GM12878 (cell line): ENCODE measurements at regions not wholly inside any gene's neighbourhood (a gene's known extent, or its start where the extent isn't known, plus 50 kb on each side); places are given as distances from the start of the nearest gene placed in this dataset.

Experiments
- ATAC-seq: fragments of 200-7000 bp; cut with Tn5 transposase; 3 replicates; pipeline ENCODE4 v1.9.1; 2020; ENCODE audit warnings: mild to moderate bottlenecking, moderate library complexity
- BruUV-seq: library from RNA; stranded (reverse); fragments of 400-500 nt; replicated peaks from 2 replicates; lab custom pipeline; 2021; lab: Mats Ljungman, UMichigan
- CTCF ChIA-PET: fragments of 300-600 bp; sonication (Branson Sonifier 250); formaldehyde crosslinking; extraction: SDS; loops from one replicate; lab custom pipeline; 2021; ENCODE audit warnings: inconsistent platforms; lab: Yijun Ruan, JAX
- POLR2A ChIA-PET: fragments of 350-600 bp; formaldehyde crosslinking; extraction: SDS; loops from one replicate; lab custom pipeline; 2021; ENCODE audit warnings: inconsistent platforms; lab: Charles Lee
- RAD21 ChIA-PET: fragments of 300-600 bp; sonication (Branson Sonifier 250); formaldehyde crosslinking; loops from one replicate; lab custom pipeline; 2023; ENCODE audit warnings: antibody characterized with exemption; ENCODE audit not compliant: unreplicated experiment; lab: Charles Lee
- SMC1A ChIA-PET: fragments of 300-600 bp; sonication (Branson Sonifier 250); formaldehyde crosslinking; loops from one replicate; lab custom pipeline; 2023; ENCODE audit not compliant: unreplicated experiment, uncharacterized antibody; lab: Charles Lee
- DNase-seq: peaks from one replicate; pipeline ENCODE4 v3.0.0-alpha.2; 2011; ENCODE audit warnings: low read depth, low spot score
- FAIRE-seq: peaks from 3 replicates; lab custom pipeline; 2011; peaks lifted over from hg19 to GRCh38; lab: Jason Lieb, UNC
- H2AFZ ChIP-seq: 2 replicates; pipeline ENCODE4 v1.6.0; 2011; ENCODE audit warnings: low read depth, low read length, control low read depth; ENCODE audit not compliant: control insufficient read depth
- H3K27ac ChIP-seq: 2 replicates; pipeline ENCODE4 v1.5.1; 2011; ENCODE audit warnings: control low read depth; ENCODE audit not compliant: control insufficient read depth, insufficient read depth
- H3K27me3 ChIP-seq, 2 experiments: replicated peaks in 1 of 2; 2 replicates each; pipeline versions ENCODE4 v1.6.0 to v1.6.1; 2011; ENCODE audit warnings: low read length in 1 of 2; ENCODE audit not compliant: control insufficient read depth in 2 of 2, insufficient read depth in 2 of 2
- H3K36me3 ChIP-seq, 2 experiments: 2 replicates each; pipeline ENCODE4 v1.5.1; 2011; ENCODE audit warnings: low read length in 1 of 2; ENCODE audit not compliant: control insufficient read depth in 2 of 2, insufficient read depth in 2 of 2
- H3K4me1 ChIP-seq: 2 replicates; pipeline ENCODE4 v1.6.1; 2011; ENCODE audit warnings: mild to moderate bottlenecking, low read length, moderate library complexity, mixed read lengths; ENCODE audit not compliant: control insufficient read depth, insufficient read depth
- H3K4me2 ChIP-seq: 2 replicates; pipeline ENCODE4 v1.6.0; 2011; ENCODE audit warnings: control low read depth; ENCODE audit not compliant: control insufficient read depth, insufficient read depth
- H3K4me3 ChIP-seq: fragments of 200-600 bp; sonication (generic); 2 replicates; pipeline ENCODE4 v1.5.1; 2016
- H3K79me2 ChIP-seq: 2 replicates; pipeline ENCODE4 v1.6.0; 2011; ENCODE audit warnings: low read length; ENCODE audit not compliant: control insufficient read depth, insufficient read depth
- H3K9ac ChIP-seq: 2 replicates; pipeline ENCODE4 v1.8.0; 2011; ENCODE audit warnings: low read length, control low read depth, mixed read lengths; ENCODE audit not compliant: control insufficient read depth, insufficient read depth
- H3K9me3 ChIP-seq: replicated peaks from 3 replicates; pipeline ENCODE4 v1.5.1; 2011; ENCODE audit warnings: mild to moderate bottlenecking, low read length; ENCODE audit not compliant: control insufficient read depth, insufficient read depth
- H4K20me1 ChIP-seq: 2 replicates; pipeline ENCODE4 v1.6.0; 2011; ENCODE audit not compliant: control insufficient read depth, insufficient read depth
- ATF2 ChIP-seq: IDR thresholded peaks from 2 replicates; pipeline ENCODE4 v1.6.1; 2012; ENCODE audit warnings: low read length, inconsistent platforms
- CHD1 ChIP-seq: IDR thresholded peaks from 2 replicates; pipeline ENCODE4 v1.6.1; 2012; ENCODE audit warnings: low read depth, low read length, improper control_type of control experiment
- CREM ChIP-seq: IDR thresholded peaks from 2 replicates; pipeline ENCODE4 v1.6.1; 2014; ENCODE audit warnings: antibody characterized with exemption, low read depth
- HDGF ChIP-seq: fragments of 450-650 bp; IDR thresholded peaks from 2 replicates; pipeline ENCODE4 v1.6.1; 2016; ENCODE audit warnings: antibody characterized with exemption
- IRF4 ChIP-seq: IDR thresholded peaks from 2 replicates; pipeline ENCODE4 v1.6.1; 2011; ENCODE audit warnings: low read depth, low read length
- MEF2A ChIP-seq: IDR thresholded peaks from 2 replicates; pipeline ENCODE4 v1.6.1; 2011; ENCODE audit warnings: low read depth, mild to moderate bottlenecking, low read length, moderate library complexity; ENCODE audit not compliant: insufficient read depth
- NR2C2 ChIP-seq: IDR thresholded peaks from 2 replicates; pipeline ENCODE4 v1.6.1; 2011; ENCODE audit warnings: borderline replicate concordance, low read depth; ENCODE audit not compliant: control insufficient read depth, insufficient read length
- PAX5 ChIP-seq: IDR thresholded peaks from 2 replicates; pipeline ENCODE4 v1.6.1; 2011; ENCODE audit warnings: low read depth, low read length, borderline replicate concordance
- RAD51 ChIP-seq: fragments of 450-650 bp; IDR thresholded peaks from 2 replicates; pipeline ENCODE4 v1.6.1; 2016; ENCODE audit warnings: moderate library complexity, mild to moderate bottlenecking, inconsistent platforms
- RELA ChIP-seq: fragments of 450-650 bp; IDR thresholded peaks from 2 replicates; pipeline ENCODE4 v1.8.0; 2014; ENCODE audit warnings: borderline replicate concordance; ENCODE audit not compliant: partially characterized antibody
- SP1 ChIP-seq: IDR thresholded peaks from one replicate; pipeline ENCODE4 v1.6.1; 2011; ENCODE audit warnings: low read depth, low read length
- SPI1 ChIP-seq: IDR thresholded peaks from 2 replicates; pipeline ENCODE4 v1.6.1; 2011; ENCODE audit warnings: low read depth, mild to moderate bottlenecking, low read length, moderate library complexity, borderline replicate concordance; ENCODE audit not compliant: insufficient read depth
- SUZ12 ChIP-seq: fragments of 200-600 bp; sonication (generic); IDR thresholded peaks from one replicate; pipeline ENCODE4 v1.6.1; 2018; ENCODE audit warnings: antibody characterized with exemption, mild to moderate bottlenecking; ENCODE audit not compliant: unreplicated experiment
- ZNF592 ChIP-seq: fragments of 450-650 bp; IDR thresholded peaks from 2 replicates; pipeline ENCODE4 v1.6.1; 2017; ENCODE audit warnings: mild to moderate bottlenecking, moderate library complexity
- WGBS: methylation state at CpG from one replicate; pipeline ENCODE4 v1.1.6; 2016; ENCODE audit warnings: low lambda C conversion rate; ENCODE audit not compliant: insufficient replicate concordance, insufficient coverage; ENCODE audit errors: missing lambda C conversion rate; 5-methylcytosine and 5-hydroxymethylcytosine counted together
- in situ Hi-C: fragments of 300-500 bp; cut with MboI; formaldehyde crosslinking; loops from 9 replicates; pipeline ENCODE4 v1.14.3; 2018; ENCODE audit warnings: mixed read lengths
- intact Hi-C: fragments of 100-400 bp; cut with micrococcal nuclease; formaldehyde crosslinking; loops from one replicate; pipeline ENCODE4 v1.14.2; 2022; ENCODE audit not compliant: unreplicated experiment
- TF ChIP-seq, protein P1 (sequence below): IDR thresholded peaks from 2 replicates; pipeline ENCODE4 v1.6.1; 2012; ENCODE audit warnings: improper control_type of control experiment, low read depth, low read length; ENCODE audit not compliant: insufficient replicate concordance

- ChIA-PET RAD21 (no interaction called here), POLR2A (interaction anchor here (0.7 kb wide), 1 partner anchor 678 kb away, joined by 4 read pairs; no protein-coding TSS in a partner anchor), SMC1A (no interaction called here), CTCF (no interaction called here)
- 60% methylated on average over 7 of the region's 7 CpGs for WGBS
- in situ Hi-C loops (no loop called here), intact Hi-C loops (no loop called here)
- no peak for TF ChIP-seq HDGF
- no peak for TF ChIP-seq SPI1
- no peak for TF ChIP-seq NR2C2
- TF ChIP-seq, protein P1, sequence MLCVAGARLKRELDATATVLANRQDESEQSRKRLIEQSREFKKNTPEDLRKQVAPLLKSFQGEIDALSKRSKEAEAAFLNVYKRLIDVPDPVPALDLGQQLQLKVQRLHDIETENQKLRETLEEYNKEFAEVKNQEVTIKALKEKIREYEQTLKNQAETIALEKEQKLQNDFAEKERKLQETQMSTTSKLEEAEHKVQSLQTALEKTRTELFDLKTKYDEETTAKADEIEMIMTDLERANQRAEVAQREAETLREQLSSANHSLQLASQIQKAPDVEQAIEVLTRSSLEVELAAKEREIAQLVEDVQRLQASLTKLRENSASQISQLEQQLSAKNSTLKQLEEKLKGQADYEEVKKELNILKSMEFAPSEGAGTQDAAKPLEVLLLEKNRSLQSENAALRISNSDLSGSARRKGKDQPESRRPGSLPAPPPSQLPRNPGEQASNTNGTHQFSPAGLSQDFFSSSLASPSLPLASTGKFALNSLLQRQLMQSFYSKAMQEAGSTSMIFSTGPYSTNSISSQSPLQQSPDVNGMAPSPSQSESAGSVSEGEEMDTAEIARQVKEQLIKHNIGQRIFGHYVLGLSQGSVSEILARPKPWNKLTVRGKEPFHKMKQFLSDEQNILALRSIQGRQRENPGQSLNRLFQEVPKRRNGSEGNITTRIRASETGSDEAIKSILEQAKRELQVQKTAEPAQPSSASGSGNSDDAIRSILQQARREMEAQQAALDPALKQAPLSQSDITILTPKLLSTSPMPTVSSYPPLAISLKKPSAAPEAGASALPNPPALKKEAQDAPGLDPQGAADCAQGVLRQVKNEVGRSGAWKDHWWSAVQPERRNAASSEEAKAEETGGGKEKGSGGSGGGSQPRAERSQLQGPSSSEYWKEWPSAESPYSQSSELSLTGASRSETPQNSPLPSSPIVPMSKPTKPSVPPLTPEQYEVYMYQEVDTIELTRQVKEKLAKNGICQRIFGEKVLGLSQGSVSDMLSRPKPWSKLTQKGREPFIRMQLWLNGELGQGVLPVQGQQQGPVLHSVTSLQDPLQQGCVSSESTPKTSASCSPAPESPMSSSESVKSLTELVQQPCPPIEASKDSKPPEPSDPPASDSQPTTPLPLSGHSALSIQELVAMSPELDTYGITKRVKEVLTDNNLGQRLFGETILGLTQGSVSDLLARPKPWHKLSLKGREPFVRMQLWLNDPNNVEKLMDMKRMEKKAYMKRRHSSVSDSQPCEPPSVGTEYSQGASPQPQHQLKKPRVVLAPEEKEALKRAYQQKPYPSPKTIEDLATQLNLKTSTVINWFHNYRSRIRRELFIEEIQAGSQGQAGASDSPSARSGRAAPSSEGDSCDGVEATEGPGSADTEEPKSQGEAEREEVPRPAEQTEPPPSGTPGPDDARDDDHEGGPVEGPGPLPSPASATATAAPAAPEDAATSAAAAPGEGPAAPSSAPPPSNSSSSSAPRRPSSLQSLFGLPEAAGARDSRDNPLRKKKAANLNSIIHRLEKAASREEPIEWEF, result no peak
- TF ChIP-seq SP1, result no peak
- no peak for TF ChIP-seq CREM
- TF ChIP-seq RELA, result no peak
- no peak for TF ChIP-seq MEF2A
- no peak for TF ChIP-seq CHD1
- TF ChIP-seq ATF2, result no peak
- no peak for TF ChIP-seq IRF4
- no peak for TF ChIP-seq RAD51
- no peak for TF ChIP-seq PAX5
- no peak for TF ChIP-seq SUZ12
- no peak for TF ChIP-seq ZNF592
- no peak overlapping the region for H3K9ac ChIP-seq
- DNase-seq (no peak), FAIRE-seq (no peak), ATAC-seq (no peak)
- H3K4me1 ChIP-seq, result peaks cover 17% of the 10 kb centered on the region
- H3K36me3 ChIP-seq, result no peaks in the 10 kb centered on the region
- H2AFZ ChIP-seq, result no peak overlapping the region
- H3K9me3 ChIP-seq, result no peaks in the 10 kb centered on the region
- H4K20me1 ChIP-seq, result no peaks in the 10 kb centered on the region
- H3K4me3 ChIP-seq, result no peak overlapping the region
- BruUV-seq, result no TSS peak
- H3K27ac ChIP-seq, result no peak overlapping the region
- H3K79me2 ChIP-seq, result no peaks in the 10 kb centered on the region
- no peaks in the 10 kb centered on the region for H3K27me3 ChIP-seq
- no peak overlapping the region for H3K4me2 ChIP-seq
Measured at GRCh38 chrX:39497702-39498265, 600.0 kb downstream of the BCOR start.
